GM11168 (cell line): ENCODE measurements at regions not wholly inside any gene's neighbourhood (a gene's known extent, or its start where the extent isn't known, plus 50 kb on each side); places are given as distances from the start of the nearest gene placed in this dataset.

Experiments used
- in situ Hi-C: fragments of 300-500 bp; cut with MboI; formaldehyde crosslinking; loops from one replicate; pipeline ENCODE4 v1.12.0; 2022; ENCODE audit warnings: low sequenced_read_pairs; ENCODE audit not compliant: unreplicated experiment

- in situ Hi-C loops, result no loop called here
These were observed 2262.0 kb upstream of the TENM3 start for GRCh38 chr4:179981161-179981560.

GRCh38 chr4:179989975-179990374 is 2253.2 kb upstream of the TENM3 start:
- in situ Hi-C loops, result no loop called here

GRCh38 chr4:180009316-180009715 is 2233.9 kb upstream of the TENM3 start:
- in situ Hi-C loops, result no loop called here

- in situ Hi-C loops, result no loop called here
These were observed 2214.5 kb upstream of the TENM3 start for GRCh38 chr4:180028682-180029081.

GRCh38 chr4:180031330-180031729 is 2211.9 kb upstream of the TENM3 start:
- in situ Hi-C loops, result loop anchor here (10.0 kb wide), 1 partner anchor 167 kb away; no protein-coding TSS in a partner anchor

GRCh38 chr4:180041576-180041975 is 2201.6 kb upstream of the TENM3 start:
- in situ Hi-C loops, result no loop called here

GRCh38 chr4:180052629-180053028 is 2190.6 kb upstream of the TENM3 start:
- in situ Hi-C loops, result no loop called here

- in situ Hi-C loops, result no loop called here
These were observed 2188.9 kb upstream of the TENM3 start for GRCh38 chr4:180054291-180054690.

- in situ Hi-C loops, result no loop called here
These were observed 2185.9 kb upstream of the TENM3 start for GRCh38 chr4:180057299-180057721.

GRCh38 chr4:180057891-180058671 is 2185.1 kb upstream of the TENM3 start:
- in situ Hi-C loops, result no loop called here

GRCh38 chr4:180058691-180059215 is 2184.4 kb upstream of the TENM3 start:
- in situ Hi-C loops, result no loop called here

- in situ Hi-C loops, result no loop called here
These were observed 2183.9 kb upstream of the TENM3 start for GRCh38 chr4:180059216-180059881.

- in situ Hi-C loops, result no loop called here
These were observed 2182.9 kb upstream of the TENM3 start for GRCh38 chr4:180060159-180060889.

- in situ Hi-C loops, result no loop called here
These were observed 2162.1 kb upstream of the TENM3 start for GRCh38 chr4:180081072-180081471.

- in situ Hi-C loops, result no loop called here
These were observed 2158.6 kb upstream of the TENM3 start for GRCh38 chr4:180084561-180084960.

- in situ Hi-C loops, result no loop called here
These were observed 2156.6 kb upstream of the TENM3 start for GRCh38 chr4:180086480-180087190.

- in situ Hi-C loops, result no loop called here
These were observed 2144.6 kb upstream of the TENM3 start for GRCh38 chr4:180098586-180098985.

GRCh38 chr4:180099957-180100356 is 2143.2 kb upstream of the TENM3 start:
- in situ Hi-C loops, result no loop called here

- in situ Hi-C loops, result no loop called here
These were observed 2142.5 kb upstream of the TENM3 start for GRCh38 chr4:180100433-180101344.
